ENCODE measurements at regions not wholly inside any gene's neighbourhood (a gene's known extent, or its start where the extent isn't known, plus 50 kb on each side); places are given as distances from the start of the nearest gene placed in this dataset.

- FAIRE-seq (no peak), DNase-seq (ENCODE audit: low spot score) (no peak)
These were observed 82.9 kb upstream of the CCDC85A start for GRCh38 chr2:56100791-56101312.

GRCh38 chr2:56102098-56102497, 81.7 kb upstream of the CCDC85A start:
- FAIRE-seq (peak; percentile 65), DNase-seq (ENCODE audit: low spot score) (no peak)

GRCh38 chr2:56102866-56103265, 80.9 kb upstream of the CCDC85A start:
- no peak for DNase-seq (ENCODE audit: low spot score)
- FAIRE-seq, result no peak

GRCh38 chr2:56104962-56105361, 78.8 kb upstream of the CCDC85A start:
- no peak for FAIRE-seq

GRCh38 chr2:56107502-56108220, 76.1 kb upstream of the CCDC85A start:
- no peak for FAIRE-seq
- no peak for DNase-seq (ENCODE audit: low spot score)

More at GRCh38 chr2:56104962-56105361, 78.8 kb upstream of the CCDC85A start:
- DNase-seq (ENCODE audit: low spot score), result no peak

- DNase-seq (ENCODE audit: low spot score), result no peak
- no peak for FAIRE-seq
These were observed 75.0 kb upstream of the CCDC85A start for GRCh38 chr2:56108806-56109205.

GRCh38 chr2:56109994-56110393, 73.8 kb upstream of the CCDC85A start:
- FAIRE-seq (no peak), DNase-seq (ENCODE audit: low spot score) (no peak)

GRCh38 chr2:56113382-56113975, 70.3 kb upstream of the CCDC85A start:
- FAIRE-seq, result no peak
- no peak for DNase-seq (ENCODE audit: low spot score)

- FAIRE-seq (no peak), DNase-seq (ENCODE audit: low spot score) (no peak)
These were observed 66.0 kb upstream of the CCDC85A start for GRCh38 chr2:56117764-56118163.

- DNase-seq (ENCODE audit: low spot score), result no peak
- FAIRE-seq, result no peak
These were observed 65.3 kb upstream of the CCDC85A start for GRCh38 chr2:56118474-56118873.

GRCh38 chr2:56121995-56122394, 61.8 kb upstream of the CCDC85A start:
- FAIRE-seq, result no peak

GRCh38 chr2:56123538-56123937, 60.3 kb upstream of the CCDC85A start:
- no peak for FAIRE-seq
- no peak for DNase-seq (ENCODE audit: low spot score)

More at GRCh38 chr2:56121995-56122394, 61.8 kb upstream of the CCDC85A start:
- DNase-seq (ENCODE audit: low spot score), result no peak

GRCh38 chr2:56127010-56127409, 56.8 kb upstream of the CCDC85A start:
- DNase-seq (ENCODE audit: low spot score) (no peak), FAIRE-seq (no peak)

- peak; percentile 62 for FAIRE-seq
- no peak for DNase-seq (ENCODE audit: low spot score)
These were observed 56.2 kb upstream of the CCDC85A start for GRCh38 chr2:56127463-56128152.

- DNase-seq (ENCODE audit: low spot score), result no peak
These were observed 55.6 kb upstream of the CCDC85A start for GRCh38 chr2:56128235-56128634.

GRCh38 chr2:56130463-56131070, 53.2 kb upstream of the CCDC85A start:
- no peak for FAIRE-seq
- peak; percentile 59 for DNase-seq (ENCODE audit: low spot score)

More at GRCh38 chr2:56128235-56128634, 55.6 kb upstream of the CCDC85A start:
- FAIRE-seq, result no peak

- FAIRE-seq (no peak), DNase-seq (ENCODE audit: low spot score) (peak; percentile 46)
These were observed 51.7 kb upstream of the CCDC85A start for GRCh38 chr2:56132138-56132537.

GRCh38 chr2:56133441-56133840, 50.3 kb upstream of the CCDC85A start:
- DNase-seq (ENCODE audit: low spot score) (no peak), FAIRE-seq (no peak)

- no peak for FAIRE-seq
- no peak for DNase-seq (ENCODE audit: low spot score)
These were observed 49.7 kb upstream of the CCDC85A start for GRCh38 chr2:56133931-56134629.

Data from urothelium cell line (cell line).